Kidney (tissue), 13 donors: ENCODE measurements at regions not wholly inside any gene's neighbourhood (a gene's known extent, or its start where the extent isn't known, plus 50 kb on each side); places are given as distances from the start of the nearest gene placed in this dataset.
"Not testable (repeated sequence)": the region's sequence is repeated elsewhere in the genome, so short reads cannot be mapped to it uniquely, and the experiment has no call there.

Source experiments
- DNase-seq, 5 donors: peaks; one replicate each; pipeline ENCODE4 v3.0.0-alpha.2; 2013 to 2020
- FAIRE-seq: peaks from 2 replicates; lab custom pipeline; 2012; peaks lifted over from hg19 to GRCh38; lab: Jason Lieb, UNC
- H3K27ac ChIP-seq, 2 donors: one replicate each; pipeline ENCODE4 v1.7.0; 2013; ENCODE audit warnings: low read depth in 2 of 2, low read length in 2 of 2, inconsistent platforms in 1 of 2
- H3K27me3 ChIP-seq: one replicate; pipeline ENCODE4 v1.7.1; 2013; ENCODE audit warnings: low read length, inconsistent platforms; ENCODE audit not compliant: control insufficient read depth, insufficient read depth
- H3K36me3 ChIP-seq, 3 donors: one replicate each; pipeline versions ENCODE4 v1.7.0 to v1.7.1; 2013; ENCODE audit warnings: low read length in 3 of 3, control low read depth in 1 of 3, inconsistent platforms in 1 of 3; ENCODE audit not compliant: insufficient read depth in 3 of 3, control insufficient read depth in 2 of 3
- H3K4me1 ChIP-seq, 3 donors: one replicate each; pipeline versions ENCODE4 v1.7.0 to v1.7.1; 2013; ENCODE audit warnings: low read length in 3 of 3, inconsistent platforms in 1 of 3, low read depth in 1 of 3; ENCODE audit not compliant: control insufficient read depth in 2 of 3, insufficient read depth in 2 of 3
- H3K4me3 ChIP-seq, 3 donors: one replicate each; pipeline versions ENCODE4 v1.7.0 to v1.8.1; 2013; ENCODE audit warnings: low read length in 3 of 3, control low read depth in 1 of 3, inconsistent platforms in 1 of 3
- H3K9ac ChIP-seq, 3 donors: one replicate each; pipeline versions ENCODE4 v1.7.0 to v1.7.1; 2013; ENCODE audit warnings: low read length in 3 of 3, control low read depth in 1 of 3, inconsistent platforms in 1 of 3
- H3K9me3 ChIP-seq, 3 donors: one replicate each; pipeline versions ENCODE4 v1.7.0 to v1.7.1; 2013; ENCODE audit warnings: low read length in 3 of 3, control low read depth in 1 of 3, inconsistent platforms in 1 of 3; ENCODE audit not compliant: control insufficient read depth in 2 of 3, insufficient read depth in 1 of 3
- CTCF ChIP-seq: IDR thresholded peaks from 3 replicates; pipeline ENCODE4 v1.5.1; 2012; ENCODE audit warnings: mild to moderate bottlenecking, moderate library complexity, borderline replicate concordance; ENCODE audit not compliant: insufficient read depth; ENCODE audit errors: extremely low read depth
- intact Hi-C: fragments of 100-400 bp; cut with DNase I; formaldehyde crosslinking; loops from one replicate; pipeline ENCODE4 v1.11.1; 2022
- donor health status: control.
- donor health status: control.
- donor health status: control.
- donor health status: control.
- donor health status: control.
- donor health status: DM: yes; HTN: yes; CAD: no.
- donor health status: Normal renal cell carcinoma (clear cell type).

GRCh38 chr7:88566162-88566729 is 193.3 kb upstream of the ZNF804B start:
- TF ChIP-seq CTCF = no peak
- Histone ChIP-seq H3K27me3 (no peaks in the 10 kb centered on the region), H3K9me3 (no peaks in the 10 kb centered on the region), H3K4me1 (no peaks in the 10 kb centered on the region), H3K9ac (no peak overlapping the region), H3K27ac (no peak overlapping the region), H3K4me3 (no peak overlapping the region), H3K36me3 (no peaks in the 10 kb centered on the region)
- intact Hi-C loops = no loop called here
- DNase-seq = peak in 2 of 5 donors; percentile 7 to 8
- FAIRE-seq = no peak

GRCh38 chr7:88565401-88565800 is 194.1 kb upstream of the ZNF804B start:
- Histone ChIP-seq H3K36me3 (no peaks in the 10 kb centered on the region), H3K4me3 (no peak overlapping the region), H3K9me3 (no peaks in the 10 kb centered on the region), H3K27me3 (no peaks in the 10 kb centered on the region), H3K9ac (no peak overlapping the region), H3K27ac (no peak overlapping the region), H3K4me1 (no peaks in the 10 kb centered on the region)
- intact Hi-C loops = no loop called here
- no peak for TF ChIP-seq CTCF
- no peak for DNase-seq
- FAIRE-seq = no peak

- H3K27ac ChIP-seq, DNase-seq, FAIRE-seq, H3K36me3 ChIP-seq, H3K4me3 ChIP-seq, H3K4me1 ChIP-seq, H3K9ac ChIP-seq, intact Hi-C loops, H3K27me3 ChIP-seq, H3K9me3 ChIP-seq: not testable (repeated sequence)
These were observed 203.1 kb upstream of the ZNF804B start for GRCh38 chr7:88556441-88556840.

GRCh38 chr7:88554847-88555246 is 204.7 kb upstream of the ZNF804B start:
- H3K9me3 ChIP-seq, intact Hi-C loops, DNase-seq, H3K9ac ChIP-seq, H3K4me1 ChIP-seq, H3K36me3 ChIP-seq, FAIRE-seq, H3K27ac ChIP-seq, H3K27me3 ChIP-seq, H3K4me3 ChIP-seq: not testable (repeated sequence)
